ENCODE measurements at regions not wholly inside any gene's neighbourhood (a gene's known extent, or its start where the extent isn't known, plus 50 kb on each side); places are given as distances from the start of the nearest gene placed in this dataset.

- Histone ChIP-seq H2BK20ac (ENCODE audit: low read depth, low read length, poor library complexity, severe bottlenecking) (no peak overlapping the region), H2AK5ac (ENCODE audit: insufficient read length, low read length) (no peak overlapping the region), H3K14ac (ENCODE audit: insufficient read depth, low read length) (no peak overlapping the region), H3K4me1 (ENCODE audit: insufficient read depth, low read length) (no peaks in the 10 kb centered on the region), H3K79me2 (ENCODE audit: insufficient read depth, low read length) (no peaks in the 10 kb centered on the region), H3K27ac (ENCODE audit: insufficient read length, low read depth, low read length) (no peak overlapping the region), H3K18ac (ENCODE audit: insufficient read length, low read depth, low read length) (no peak overlapping the region), H3K23ac (ENCODE audit: insufficient read length, low read depth, low read length) (no peak overlapping the region), H3K4ac (ENCODE audit: low read depth, low read length) (no peak overlapping the region), H2AFZ (ENCODE audit: low read length) (no peak overlapping the region), H3T11ph (ENCODE audit: low read length) (no peak overlapping the region), H2BK12ac (ENCODE audit: insufficient read length, low read depth, low read length) (no peak overlapping the region), H4K5ac (ENCODE audit: insufficient read length, low read depth, low read length) (no peak overlapping the region), H3K56ac (ENCODE audit: insufficient read length, low read depth, low read length) (no peak overlapping the region), H4K8ac (replicated peaks; ENCODE audit: insufficient read length, low read depth, low read length) (no peak overlapping the region), H3K79me1 (ENCODE audit: insufficient read depth, low read depth, low read length, poor library complexity, severe bottlenecking) (no peaks in the 10 kb centered on the region), H3K4me2 (ENCODE audit: insufficient read depth, insufficient read length, low read length) (no peak overlapping the region), H2BK5ac (ENCODE audit: insufficient read length, low read length) (no peak overlapping the region), H2BK120ac (ENCODE audit: low read depth, low read length, poor library complexity, severe bottlenecking) (no peak overlapping the region), H3K27me3 (ENCODE audit: insufficient read depth, low read length) (no peaks in the 10 kb centered on the region), H4K91ac (ENCODE audit: insufficient read length, low read depth, low read length) (no peak overlapping the region), H3K9me3 (ENCODE audit: control insufficient read depth, low read depth, low read length) (no peaks in the 10 kb centered on the region), H2BK15ac (ENCODE audit: low read depth, low read length) (no peak overlapping the region), H4K20me1 (ENCODE audit: control insufficient read depth, insufficient read depth, insufficient read length) (no peaks in the 10 kb centered on the region), H3K9ac (ENCODE audit: extremely low read depth, insufficient read length, low read length) (no peak overlapping the region), H3K23me2 (ENCODE audit: insufficient read length, low read depth, low read length, poor library complexity, severe bottlenecking) (no peaks in the 10 kb centered on the region)
- no peak overlapping the region for H3K4me3 Mint-ChIP-seq
- no peak for TF ChIP-seq CTCF (conservative IDR thresholded peaks at IDR 0.05)
- no peak for DNase-seq
- H3K4me1 Mint-ChIP-seq: peaks cover 0 to 7% of the 10 kb centered on the region in 2 experiments; a peak in 2 of 4 replicates
- H3K9me3 Mint-ChIP-seq: no peaks in the 10 kb centered on the region; a peak in 1 of 5 replicates
- no peaks in the 10 kb centered on the region for H3K27me3 Mint-ChIP-seq (ENCODE audit: low read depth)
- no peak overlapping the region for H3K27ac Mint-ChIP-seq
- H3K36me3 Mint-ChIP-seq (ENCODE audit: insufficient read depth in 1 of 3, low read depth in 3 of 3): no peaks in the 10 kb centered on the region
- no CpG with 5 or more reads among the region's 1 CpG for WGBS (ENCODE audit: extremely low coverage, insufficient read length, low lambda C conversion rate)
Measured at GRCh38 chr14:49139593-49139992, 446.6 kb downstream of the RPS29 start.

Measured in H9 (cell line).